Left cardiac atrium (tissue), 4 donors: ENCODE measurements at regions not wholly inside any gene's neighbourhood (a gene's known extent, or its start where the extent isn't known, plus 50 kb on each side); places are given as distances from the start of the nearest gene placed in this dataset.
"Not testable (repeated sequence)": the region's sequence is repeated elsewhere in the genome, so short reads cannot be mapped to it uniquely, and the experiment has no call there.

Experiments
- ATAC-seq, 2 donors: fragments of 200-7000 bp; cut with Tn5 transposase; one replicate each; pipeline ENCODE4 v1.9.1; 2020; ENCODE audit warnings: mild to moderate bottlenecking in 2 of 2, moderate library complexity in 2 of 2
- DNase-seq: peaks from one replicate; pipeline ENCODE4 v3.0.0-alpha.2; 2020
- intact Hi-C, 2 donors: fragments of 100-400 bp; cut with DNase I; formaldehyde crosslinking; loops; one replicate each; pipeline versions ENCODE4 v1.14.1 to v1.15.1; 2022 to 2023
- donor health status: DM: no; HTN: yes; CAD: no.
- donor health status: DM: no; HTN: yes; CAD: no; lungs with severe emphysema.
- donor health status: DM: yes; HTN: yes; CAD: no.
- donor health status: Dilated cardiomyopathy.

- DNase-seq (no peak), ATAC-seq (peak; percentile 29 to 53)
- intact Hi-C loops = no loop called here
Measured at GRCh38 chr18:9000733-9001132, 101.8 kb upstream of the NDUFV2 start.

GRCh38 chr18:9001209-9001608, 101.3 kb upstream of the NDUFV2 start:
- ATAC-seq (no peak), DNase-seq (no peak)
- intact Hi-C loops = no loop called here

- intact Hi-C loops = no loop called here
- DNase-seq (no peak), ATAC-seq (no peak)
Measured at GRCh38 chr18:9003406-9004100, 98.9 kb upstream of the NDUFV2 start.

GRCh38 chr18:9004308-9004707, 98.2 kb upstream of the NDUFV2 start:
- intact Hi-C loops, ATAC-seq, DNase-seq: not testable (repeated sequence)

GRCh38 chr18:9007700-9008099, 94.8 kb upstream of the NDUFV2 start:
- intact Hi-C loops, DNase-seq, ATAC-seq: not testable (repeated sequence)

GRCh38 chr18:9008200-9008708, 94.2 kb upstream of the NDUFV2 start:
- intact Hi-C loops = no loop called here
- ATAC-seq = no peak
- DNase-seq = no peak

GRCh38 chr18:9008709-9009635, 93.5 kb upstream of the NDUFV2 start:
- intact Hi-C loops = no loop called here
- ATAC-seq = no peak
- DNase-seq = no peak

- ATAC-seq (no peak), DNase-seq (no peak)
- intact Hi-C loops = no loop called here
Measured at GRCh38 chr18:9009703-9010488, 92.6 kb upstream of the NDUFV2 start.

- DNase-seq = no peak
- intact Hi-C loops = no loop called here
- no peak for ATAC-seq
Measured at GRCh38 chr18:9011431-9011830, 91.1 kb upstream of the NDUFV2 start.

GRCh38 chr18:9013926-9014373, 88.5 kb upstream of the NDUFV2 start:
- no peak for ATAC-seq
- intact Hi-C loops = no loop called here
- DNase-seq = no peak

- intact Hi-C loops = no loop called here
- ATAC-seq = no peak
- DNase-seq = no peak
Measured at GRCh38 chr18:9015689-9016088, 86.8 kb upstream of the NDUFV2 start.

GRCh38 chr18:9016633-9017166, 85.8 kb upstream of the NDUFV2 start:
- ATAC-seq = peak; percentile 64 to 77
- intact Hi-C loops = no loop called here

GRCh38 chr18:9017167-9017904, 85.2 kb upstream of the NDUFV2 start:
- DNase-seq (peak; percentile 87), ATAC-seq (peak; percentile 93 to 98)
- intact Hi-C loops = no loop called here

More at GRCh38 chr18:9016633-9017166, 85.8 kb upstream of the NDUFV2 start:
- DNase-seq = no peak

GRCh38 chr18:9017905-9018227, 84.6 kb upstream of the NDUFV2 start:
- DNase-seq = no peak
- peak; percentile 19 to 49 for ATAC-seq
- intact Hi-C loops = no loop called here

GRCh38 chr18:9019135-9019534, 83.4 kb upstream of the NDUFV2 start:
- DNase-seq (no peak), ATAC-seq (no peak)
- intact Hi-C loops = no loop called here

GRCh38 chr18:9020221-9020620, 82.3 kb upstream of the NDUFV2 start:
- DNase-seq (no peak), ATAC-seq (no peak)
- intact Hi-C loops = no loop called here

GRCh38 chr18:9021458-9021857, 81.0 kb upstream of the NDUFV2 start:
- DNase-seq = no peak

GRCh38 chr18:9022397-9023155, 79.9 kb upstream of the NDUFV2 start:
- DNase-seq = peak; percentile 30
- peak in 1 of 2 donors; percentile 15 for ATAC-seq

More at GRCh38 chr18:9021458-9021857, 81.0 kb upstream of the NDUFV2 start:
- intact Hi-C loops = no loop called here
- no peak for ATAC-seq

More at GRCh38 chr18:9022397-9023155, 79.9 kb upstream of the NDUFV2 start:
- intact Hi-C loops = no loop called here
